Femur (tissue), 1 donor: ENCODE measurements at regions not wholly inside any gene's neighbourhood (a gene's known extent, or its start where the extent isn't known, plus 50 kb on each side); places are given as distances from the start of the nearest gene placed in this dataset.
"Not testable (repeated sequence)": the region's sequence is repeated elsewhere in the genome, so short reads cannot be mapped to it uniquely, and the experiment has no call there.

ENCODE experiments used
- DNase-seq: peaks from one replicate; pipeline ENCODE4 v3.0.0-alpha.2; 2017

GRCh38 chr5:120923026-120923425, 458.9 kb downstream of the PRR16 start:
- no peak for DNase-seq

DNA sequence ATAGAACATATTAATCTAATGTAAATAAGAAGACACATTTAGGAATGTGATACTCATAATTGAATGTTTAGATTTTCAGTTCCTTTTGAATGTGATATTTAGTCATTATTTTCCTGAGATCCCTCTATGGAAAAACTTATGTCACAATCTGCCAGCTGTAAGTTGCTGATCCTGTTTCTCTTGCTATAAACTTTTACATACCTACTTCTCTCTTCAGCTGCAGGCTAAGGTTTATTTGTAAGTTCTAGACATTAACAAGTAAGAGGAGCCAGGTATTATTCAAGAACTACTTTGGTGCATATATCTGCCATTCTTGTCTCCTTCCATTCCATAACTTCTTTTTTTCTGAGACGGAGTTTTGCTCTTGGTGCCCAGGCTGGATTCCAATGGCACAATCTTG, 462.4 kb downstream of the PRR16 start:
- DNase-seq: no peak

DNA sequence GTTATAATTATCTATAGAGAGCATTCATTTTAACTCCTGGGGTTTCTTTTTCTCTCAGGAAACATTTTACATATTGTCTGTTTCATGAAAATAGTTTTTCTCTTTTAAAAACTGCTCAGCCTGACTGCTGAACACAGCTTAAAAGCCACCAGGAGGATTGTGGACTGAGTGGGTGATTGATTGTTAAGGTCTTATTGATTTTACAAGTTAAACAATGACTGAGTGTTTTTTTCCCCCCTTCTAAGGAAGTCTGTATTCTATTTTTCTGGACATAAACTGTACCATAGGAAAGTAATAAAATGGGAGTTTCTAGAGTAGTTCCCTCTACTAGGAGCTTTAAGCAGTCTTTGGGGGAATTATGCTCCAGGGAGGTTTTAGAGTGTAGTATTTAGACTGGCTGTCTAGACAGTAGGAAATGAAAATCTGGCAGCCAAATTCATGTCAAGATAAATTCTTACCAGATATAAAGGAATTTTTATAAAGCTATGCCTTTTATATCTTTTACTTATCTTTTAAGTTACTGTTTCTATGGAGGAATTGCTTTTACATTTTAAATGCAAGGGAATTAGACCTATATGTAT, 463.9 kb downstream of the PRR16 start:
- DNase-seq: no peak

GRCh38 chr5:120932480-120932879, 468.4 kb downstream of the PRR16 start:
- DNase-seq: no peak

GRCh38 chr5:120934031-120934430, 469.9 kb downstream of the PRR16 start:
- no peak for DNase-seq

- no peak for DNase-seq
Measured at GRCh38 chr5:120936652-120937051, 472.6 kb downstream of the PRR16 start.

- DNase-seq: no peak
Measured at GRCh38 chr5:120938604-120939003, 474.5 kb downstream of the PRR16 start.

GRCh38 chr5:120942596-120943350, 478.7 kb downstream of the PRR16 start:
- DNase-seq: no peak

DNA sequence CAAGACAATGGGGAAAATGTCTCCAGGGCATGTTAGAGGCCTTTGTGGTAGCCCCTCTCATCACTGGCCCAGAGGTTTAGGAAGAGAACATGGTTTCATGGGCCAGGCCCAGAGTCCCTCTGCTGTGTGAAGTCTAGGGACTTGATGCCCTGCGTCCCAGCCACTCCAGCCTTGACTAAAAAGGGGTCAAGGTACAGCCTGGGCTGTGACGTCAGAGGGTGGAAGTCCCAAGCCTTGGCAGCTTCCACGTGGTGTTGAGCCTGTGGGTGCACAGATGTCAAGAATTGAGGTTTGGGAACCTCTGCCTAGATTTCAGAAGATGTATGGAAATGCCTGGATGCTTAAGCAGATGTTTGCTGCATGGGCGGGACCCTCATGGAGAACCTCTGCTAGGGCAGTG, 485.5 kb downstream of the PRR16 start:
- DNase-seq: not testable (repeated sequence)

DNA sequence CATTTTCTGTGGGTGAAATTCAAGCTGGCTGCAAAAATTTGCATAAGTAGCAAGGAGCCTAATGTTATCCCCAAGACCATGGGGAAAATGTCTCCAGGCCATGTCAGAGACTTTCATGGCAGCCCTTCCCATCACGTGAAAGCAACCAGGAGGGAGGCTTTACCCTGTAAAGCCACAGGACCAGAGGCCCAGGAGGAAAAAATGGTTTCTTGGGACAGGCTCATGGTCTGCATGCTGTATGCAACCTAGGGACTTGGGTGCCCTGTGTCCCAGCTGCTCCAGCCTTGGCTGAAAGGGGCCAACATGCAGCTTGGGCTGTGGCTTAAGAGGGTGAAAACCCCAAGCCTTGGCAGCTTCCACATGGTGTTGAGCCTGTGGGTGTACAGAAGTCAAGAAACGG, 489.3 kb downstream of the PRR16 start:
- DNase-seq: not testable (repeated sequence)

DNA sequence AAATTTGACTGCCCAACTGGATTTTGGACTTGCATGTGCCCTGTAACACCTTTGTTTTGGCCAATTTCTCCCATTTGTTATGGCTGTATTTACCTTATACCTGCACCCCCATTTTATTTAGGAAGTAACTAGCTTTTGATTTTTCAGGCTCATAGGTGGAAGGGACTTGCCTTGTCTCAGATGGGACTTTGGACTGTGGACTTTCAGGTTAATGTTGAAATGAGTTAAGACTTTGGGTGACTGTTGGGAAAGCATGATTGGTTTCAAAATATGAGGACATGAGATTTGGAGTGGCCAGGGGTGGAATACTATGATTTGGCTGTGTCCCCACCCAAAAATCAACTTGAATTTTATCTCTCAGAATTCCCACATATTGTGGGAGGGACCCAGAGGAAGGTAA, 490.2 kb downstream of the PRR16 start:
- no peak for DNase-seq

GRCh38 chr5:120955795-120956194, 491.7 kb downstream of the PRR16 start:
- DNase-seq: no peak

DNA sequence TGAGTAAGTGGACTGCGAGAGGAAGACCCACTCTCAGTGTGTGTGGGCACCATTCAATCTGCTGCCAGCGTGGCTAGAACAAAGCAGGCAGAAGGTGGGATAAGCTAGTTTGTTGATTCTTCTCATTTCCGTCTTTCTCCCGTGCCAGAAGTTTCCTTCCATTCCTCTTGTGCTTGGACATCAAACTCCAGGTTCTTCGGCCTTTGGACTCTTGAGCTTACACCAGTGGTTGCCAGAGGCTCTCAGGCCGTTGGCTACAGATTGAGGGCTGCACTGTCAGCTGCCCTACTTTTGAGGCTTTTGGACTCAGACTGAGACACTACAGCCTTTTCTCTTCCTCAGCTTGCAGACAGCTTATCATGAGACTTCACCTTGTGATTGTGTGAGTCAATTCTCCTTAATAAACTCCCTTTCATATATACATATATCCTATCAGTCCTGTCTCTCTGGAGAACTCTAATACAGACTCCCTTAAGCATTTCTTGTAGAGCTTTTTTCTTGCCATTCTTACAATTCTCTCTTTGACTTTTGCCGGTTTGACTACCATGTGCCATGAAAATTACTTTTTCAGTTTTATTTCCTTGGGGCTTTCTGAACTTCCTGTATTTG, 494.9 kb downstream of the PRR16 start:
- no peak for DNase-seq

DNA sequence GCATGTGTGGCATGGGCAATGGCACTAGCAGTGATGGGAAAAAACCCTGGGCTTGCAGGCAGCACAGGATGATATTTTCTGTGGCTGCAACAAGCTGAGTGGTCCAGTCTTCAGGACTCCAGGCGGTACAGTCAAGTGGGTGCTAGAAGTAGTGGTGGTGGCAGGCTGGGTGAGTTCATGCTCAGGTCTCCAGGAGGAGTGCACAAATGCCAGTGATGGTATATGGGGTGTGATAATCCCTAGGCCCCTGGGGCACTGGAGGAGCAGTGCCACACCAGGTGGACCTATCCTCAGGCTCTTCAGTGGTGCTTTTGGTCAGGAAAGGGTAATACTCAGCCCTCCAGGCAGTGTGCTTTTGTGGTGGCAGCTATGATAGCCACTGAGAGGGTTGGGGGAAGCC, 496.4 kb downstream of the PRR16 start:
- DNase-seq: no peak

GRCh38 chr5:120967366-120967765, 503.3 kb downstream of the PRR16 start:
- DNase-seq: no peak

GRCh38 chr5:120974690-120975089, 510.6 kb downstream of the PRR16 start:
- no peak for DNase-seq

DNA sequence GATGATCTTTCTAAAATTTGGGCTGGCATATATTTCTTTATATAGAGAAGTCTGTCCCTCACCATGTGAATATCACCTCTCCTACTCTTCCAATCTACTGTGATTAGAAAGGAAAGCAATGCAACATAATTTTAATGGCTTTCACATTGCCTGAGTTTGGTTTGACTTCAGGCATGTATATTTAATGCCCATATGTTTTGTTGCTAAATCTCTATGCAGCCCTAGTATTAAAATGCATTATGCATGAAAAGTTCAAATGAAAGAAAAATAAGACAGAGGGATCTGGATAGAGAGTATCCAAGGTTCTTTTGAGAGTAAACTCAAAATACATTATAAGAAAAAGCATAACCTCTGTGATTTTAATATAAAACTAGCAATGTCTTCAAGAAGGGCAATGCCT, 518.3 kb downstream of the PRR16 start:
- DNase-seq: no peak

DNA sequence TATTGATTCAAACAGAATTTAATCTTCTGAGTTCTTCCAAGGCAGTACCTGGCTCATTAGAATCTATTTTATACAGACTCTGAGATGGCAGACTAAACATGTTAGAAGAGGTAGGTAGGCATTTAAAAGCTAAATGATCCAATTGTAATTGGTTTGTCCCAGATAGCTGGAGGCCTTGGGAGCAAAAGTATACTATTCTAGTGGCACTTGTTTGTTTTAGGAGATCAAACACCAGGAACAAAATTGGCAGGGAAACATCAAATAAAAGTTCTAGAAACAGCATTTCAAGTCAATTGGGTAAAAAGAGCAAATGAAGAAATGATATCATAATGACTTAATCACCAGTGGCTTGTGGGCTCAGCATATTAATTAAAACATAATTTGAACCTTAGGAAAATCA, 521.4 kb downstream of the PRR16 start:
- DNase-seq: no peak

DNA sequence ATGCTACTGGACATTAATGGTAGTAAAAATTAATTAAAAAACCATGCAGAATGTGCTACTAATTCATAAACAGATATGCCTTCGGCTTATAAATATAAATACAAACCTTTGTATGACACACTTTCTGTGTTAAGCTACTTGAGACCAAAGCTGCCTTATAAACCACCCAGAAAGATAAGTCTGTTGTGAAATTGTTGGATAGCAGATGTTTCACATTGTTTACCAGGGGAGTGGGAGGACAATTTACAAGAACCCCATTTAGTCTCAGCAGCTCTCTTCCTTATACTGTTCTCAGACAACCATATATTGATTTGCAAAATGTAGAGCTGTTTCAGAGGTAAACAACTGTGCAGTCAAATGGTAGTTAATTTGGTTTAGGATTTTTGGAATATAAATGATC, 524.4 kb downstream of the PRR16 start:
- no peak for DNase-seq

- DNase-seq: no peak
Measured at GRCh38 chr5:120988941-120989340, 524.8 kb downstream of the PRR16 start.

- DNase-seq: no peak
Measured at GRCh38 chr5:120991569-120991968, 527.5 kb downstream of the PRR16 start.

- DNase-seq: no peak
Measured at GRCh38 chr5:120994112-120994511, 530.0 kb downstream of the PRR16 start.

GRCh38 chr5:120999550-120999949, 535.5 kb downstream of the PRR16 start:
- DNase-seq: no peak

DNA sequence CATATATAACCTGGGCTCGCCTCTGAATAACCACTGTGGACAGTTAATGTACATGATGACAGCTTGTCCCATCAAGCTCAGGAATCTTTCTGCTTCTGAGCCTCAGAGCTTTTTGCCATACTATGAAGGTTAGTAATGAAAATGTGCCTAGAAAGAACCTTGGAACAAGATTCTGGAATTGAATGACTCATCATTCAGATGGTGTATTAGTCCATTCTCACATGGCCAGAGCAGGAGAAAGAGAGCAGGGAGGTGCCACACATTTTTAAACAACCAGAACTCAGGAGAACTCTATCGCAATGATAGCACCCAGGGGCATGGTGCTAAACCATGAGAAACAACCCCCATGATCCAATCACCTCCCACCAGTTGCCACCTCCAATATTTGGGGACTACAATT, 542.1 kb downstream of the PRR16 start:
- DNase-seq: no peak

DNA sequence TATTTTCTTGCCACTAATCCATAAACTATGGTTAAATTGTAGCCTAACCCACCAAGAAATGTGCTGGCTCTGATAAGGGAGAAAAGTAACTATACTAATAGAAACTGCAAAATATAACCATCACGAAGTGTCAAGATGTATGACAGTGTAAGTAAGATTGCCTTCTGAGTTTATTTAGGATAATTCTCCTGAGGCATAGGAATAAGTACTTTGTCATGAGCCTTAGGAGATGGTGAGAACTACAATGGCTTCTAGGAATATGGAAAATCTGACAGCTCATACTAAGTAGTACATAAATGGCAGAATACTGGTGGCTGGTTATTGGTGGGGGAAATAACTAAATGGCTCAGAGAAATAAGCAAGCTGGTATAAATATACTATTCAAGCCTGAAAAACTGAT, 543.9 kb downstream of the PRR16 start:
- no peak for DNase-seq
